G401.6 (cell line): ENCODE measurements at regions not wholly inside any gene's neighbourhood (a gene's known extent, or its start where the extent isn't known, plus 50 kb on each side); places are given as distances from the start of the nearest gene placed in this dataset.

Experiments used
- FAIRE-seq: peaks from 2 replicates; lab custom pipeline; 2012; peaks lifted over from hg19 to GRCh38; lab: Jason Lieb, UNC

GRCh38 chr6:91031581-91031980, 444.7 kb upstream of the MAP3K7 start:
- no peak for FAIRE-seq

GRCh38 chr6:91029211-91029610, 442.3 kb upstream of the MAP3K7 start:
- FAIRE-seq, result no peak

GRCh38 chr6:91023529-91023928, 436.7 kb upstream of the MAP3K7 start:
- FAIRE-seq, result no peak

DNA sequence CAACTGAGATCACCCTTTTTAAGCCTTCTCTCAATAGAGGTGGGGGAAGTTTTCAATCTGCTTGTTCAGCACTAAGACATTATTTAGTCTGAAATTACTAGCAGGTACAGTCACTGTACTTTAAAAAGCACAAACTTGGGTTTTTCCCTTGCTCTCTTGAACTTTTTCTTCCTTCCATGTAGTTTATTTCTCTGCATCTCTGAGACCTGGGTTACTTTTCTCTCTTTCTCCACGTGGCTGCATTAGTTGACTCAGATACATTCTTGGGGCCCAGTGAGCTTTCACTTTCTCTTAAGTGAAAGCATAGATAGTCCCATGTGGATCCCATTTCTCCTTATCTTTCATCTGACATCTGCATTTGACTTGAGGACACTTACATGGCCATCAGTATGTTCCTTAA, 433.9 kb upstream of the MAP3K7 start:
- FAIRE-seq, result no peak

- FAIRE-seq, result no peak
Observed at GRCh38 chr6:91018586-91018985, 431.7 kb upstream of the MAP3K7 start.

DNA sequence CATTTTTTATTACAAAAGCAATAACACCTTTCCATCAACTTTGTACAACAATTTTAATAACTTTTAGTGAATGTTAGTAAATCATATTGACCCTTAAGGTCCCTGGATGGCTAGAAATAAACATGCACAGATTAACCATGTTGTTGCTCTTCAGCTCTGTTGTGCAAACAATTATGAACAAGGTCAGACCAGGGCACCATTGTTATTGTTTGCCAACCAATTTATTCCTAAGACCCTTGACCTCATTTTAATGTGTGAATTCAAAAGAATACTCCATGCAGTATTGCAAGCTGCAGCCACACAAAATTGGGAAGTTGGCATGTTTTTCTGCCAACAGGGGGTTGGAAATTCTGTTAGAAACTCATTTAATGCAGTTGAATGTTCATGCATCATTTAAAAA, 426.6 kb upstream of the MAP3K7 start:
- FAIRE-seq, result no peak

- no peak for FAIRE-seq
Observed at GRCh38 chr6:90997076-90997475, 410.2 kb upstream of the MAP3K7 start.

DNA sequence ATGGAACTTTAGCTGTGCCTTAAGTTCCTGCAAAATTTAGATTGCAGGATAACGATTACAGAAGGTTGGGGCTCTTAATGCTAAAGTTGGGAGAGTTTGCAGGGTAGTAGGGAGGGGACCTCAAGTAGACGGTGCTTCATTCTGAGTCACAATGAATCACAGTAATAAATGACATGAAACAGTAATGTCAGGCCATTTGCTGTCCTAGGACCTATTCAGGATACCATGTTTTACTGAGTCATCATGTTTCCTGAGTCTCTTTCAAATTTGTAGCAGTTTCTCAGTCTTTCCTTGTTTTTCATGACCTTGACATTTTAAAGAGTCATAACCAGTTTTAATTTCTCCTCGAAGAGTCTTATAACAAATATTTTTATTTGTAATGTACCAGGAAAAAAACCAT, 406.9 kb upstream of the MAP3K7 start:
- no peak for FAIRE-seq

GRCh38 chr6:90989763-90990162, 402.9 kb upstream of the MAP3K7 start:
- FAIRE-seq, result no peak

- no peak for FAIRE-seq
Observed at GRCh38 chr6:90984066-90984465, 397.2 kb upstream of the MAP3K7 start.

DNA sequence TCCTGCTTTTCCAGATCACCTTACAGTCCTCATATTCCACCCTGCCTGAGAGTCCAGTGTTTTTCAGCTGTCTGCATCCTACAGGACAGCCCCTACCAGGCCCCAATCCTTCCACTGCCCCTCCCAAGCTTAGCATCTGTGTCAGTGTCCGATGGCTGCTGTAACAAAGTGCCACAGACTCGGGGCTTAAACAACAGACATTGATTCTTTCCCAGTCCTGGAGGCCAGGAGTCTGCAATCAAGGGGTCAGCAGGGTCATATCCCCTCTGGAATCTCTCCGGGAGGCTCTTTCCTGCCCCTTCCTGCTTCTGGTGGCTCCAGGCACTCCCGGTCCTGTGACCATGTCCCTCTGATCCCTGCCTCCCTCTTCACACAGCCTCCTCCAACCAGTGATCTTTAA, 396.6 kb upstream of the MAP3K7 start:
- no peak for FAIRE-seq

- no peak for FAIRE-seq
Observed at GRCh38 chr6:90982581-90982980, 395.7 kb upstream of the MAP3K7 start.

- no peak for FAIRE-seq
Observed at GRCh38 chr6:90982051-90982450, 395.2 kb upstream of the MAP3K7 start.

GRCh38 chr6:90978046-90978445, 391.2 kb upstream of the MAP3K7 start:
- no peak for FAIRE-seq

DNA sequence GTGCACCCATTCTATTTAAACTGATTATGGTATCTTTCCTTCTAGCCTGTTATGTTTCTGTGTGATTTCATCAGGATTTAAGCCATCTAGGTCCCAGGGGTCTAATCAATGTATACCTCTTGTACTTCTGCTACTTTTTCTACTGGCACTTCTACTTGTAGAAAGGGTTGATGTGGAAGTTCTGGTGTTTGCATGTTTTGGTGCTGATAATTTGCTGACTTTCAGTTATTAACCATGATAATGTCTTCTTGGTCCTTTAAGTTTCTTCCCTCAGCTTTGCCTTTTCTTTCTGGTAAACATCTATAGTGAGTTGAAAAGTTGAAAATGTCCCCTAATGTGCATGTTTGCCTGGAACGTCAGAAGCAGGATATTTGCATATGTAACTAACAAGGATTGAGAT, 390.6 kb upstream of the MAP3K7 start:
- FAIRE-seq, result no peak

DNA sequence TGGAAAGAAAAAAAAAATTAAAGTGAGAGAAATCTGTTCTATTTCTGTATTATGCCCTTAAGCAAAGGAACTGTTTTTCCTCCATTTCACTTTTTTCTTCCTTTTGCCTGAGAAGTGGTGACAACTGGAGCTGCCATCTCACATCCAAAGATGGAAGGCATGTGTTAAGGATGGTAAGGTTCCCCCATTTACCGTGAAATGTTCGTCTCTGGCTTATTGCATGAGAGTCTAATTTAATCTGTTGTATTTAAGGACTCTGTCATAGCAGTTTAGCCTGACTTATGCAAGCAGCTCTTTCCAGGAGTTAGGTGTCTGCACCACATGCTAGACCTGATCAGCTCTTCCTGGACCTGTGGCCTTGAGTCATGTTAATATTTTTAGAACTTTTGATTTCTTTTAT, 389.5 kb upstream of the MAP3K7 start:
- FAIRE-seq, result no peak

DNA sequence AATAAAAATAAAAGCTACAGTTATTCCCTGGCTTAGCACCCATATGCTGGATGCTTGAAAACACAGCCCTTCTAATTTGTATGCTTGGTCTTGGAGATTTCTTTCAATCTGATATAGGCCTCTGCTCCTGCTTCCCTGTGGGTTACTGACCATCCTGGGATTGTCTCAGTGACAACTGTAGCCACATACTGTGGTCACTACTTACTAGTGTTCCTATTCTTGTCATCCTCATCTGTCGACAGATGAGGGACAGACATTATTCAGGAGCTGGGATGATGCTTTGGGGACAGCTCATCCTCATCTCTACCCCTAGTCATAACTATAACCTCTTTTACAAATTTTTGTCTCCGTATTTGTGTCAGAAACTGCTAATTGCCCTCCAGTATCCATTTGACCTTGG, 388.9 kb upstream of the MAP3K7 start:
- FAIRE-seq, result no peak

DNA sequence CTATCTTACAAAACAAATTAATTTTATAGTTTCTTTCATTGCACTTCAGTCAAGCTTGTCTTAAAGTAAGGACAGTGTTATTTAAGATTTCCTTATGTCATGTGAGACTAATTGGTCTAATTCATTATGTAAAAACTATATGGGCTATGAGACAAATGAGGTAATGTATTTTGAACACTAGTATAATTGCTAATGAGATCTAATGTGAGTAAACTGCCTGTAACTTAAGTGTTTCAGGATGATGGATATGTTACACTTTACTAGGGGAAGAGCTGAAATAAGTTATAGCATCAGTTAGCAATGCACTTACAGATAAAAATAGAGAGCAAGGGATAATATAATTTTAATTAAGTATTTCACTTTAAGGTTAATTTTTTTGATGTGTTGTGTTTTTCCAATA, 386.3 kb upstream of the MAP3K7 start:
- no peak for FAIRE-seq

DNA sequence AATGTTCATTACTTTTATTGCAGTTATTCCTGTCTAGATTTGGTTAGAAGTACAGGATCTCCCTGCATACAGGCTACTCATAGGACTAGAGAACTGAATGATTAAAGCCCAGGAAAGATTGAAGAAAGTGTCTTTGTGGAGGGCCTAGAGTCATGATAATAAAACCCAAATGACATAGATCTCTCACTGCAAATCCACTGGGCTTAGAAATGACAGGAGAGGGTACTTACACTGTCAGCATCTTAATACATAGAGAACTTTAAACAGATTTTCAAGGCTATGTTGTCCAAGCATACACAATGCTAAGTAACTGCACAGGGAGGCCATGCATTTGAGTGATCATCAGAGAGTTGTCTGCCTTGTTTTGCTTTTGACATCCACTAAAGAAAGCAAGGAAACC, 383.8 kb upstream of the MAP3K7 start:
- FAIRE-seq, result no peak

GRCh38 chr6:90967471-90967870, 380.6 kb upstream of the MAP3K7 start:
- no peak for FAIRE-seq

DNA sequence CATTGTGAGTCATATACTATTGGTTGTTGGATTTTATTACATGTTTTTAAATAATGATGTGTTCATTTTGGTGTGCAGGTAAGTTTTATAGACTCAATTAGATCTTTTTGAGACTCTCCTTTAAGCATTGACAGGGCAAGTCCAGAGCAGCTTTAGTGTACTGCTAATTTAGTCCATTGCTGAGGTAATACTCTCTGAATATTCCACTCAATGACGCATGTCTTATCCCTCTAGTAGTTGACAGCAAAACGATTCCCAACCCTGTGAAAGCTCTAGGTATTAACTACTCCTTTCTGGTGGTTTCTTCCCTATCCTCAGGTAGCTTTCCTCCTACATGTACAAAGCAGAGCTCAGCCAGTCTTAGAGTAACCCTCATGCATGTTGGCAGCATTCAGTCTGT, 373.5 kb upstream of the MAP3K7 start:
- no peak for FAIRE-seq

GRCh38 chr6:90955246-90955645, 368.4 kb upstream of the MAP3K7 start:
- FAIRE-seq, result no peak

DNA sequence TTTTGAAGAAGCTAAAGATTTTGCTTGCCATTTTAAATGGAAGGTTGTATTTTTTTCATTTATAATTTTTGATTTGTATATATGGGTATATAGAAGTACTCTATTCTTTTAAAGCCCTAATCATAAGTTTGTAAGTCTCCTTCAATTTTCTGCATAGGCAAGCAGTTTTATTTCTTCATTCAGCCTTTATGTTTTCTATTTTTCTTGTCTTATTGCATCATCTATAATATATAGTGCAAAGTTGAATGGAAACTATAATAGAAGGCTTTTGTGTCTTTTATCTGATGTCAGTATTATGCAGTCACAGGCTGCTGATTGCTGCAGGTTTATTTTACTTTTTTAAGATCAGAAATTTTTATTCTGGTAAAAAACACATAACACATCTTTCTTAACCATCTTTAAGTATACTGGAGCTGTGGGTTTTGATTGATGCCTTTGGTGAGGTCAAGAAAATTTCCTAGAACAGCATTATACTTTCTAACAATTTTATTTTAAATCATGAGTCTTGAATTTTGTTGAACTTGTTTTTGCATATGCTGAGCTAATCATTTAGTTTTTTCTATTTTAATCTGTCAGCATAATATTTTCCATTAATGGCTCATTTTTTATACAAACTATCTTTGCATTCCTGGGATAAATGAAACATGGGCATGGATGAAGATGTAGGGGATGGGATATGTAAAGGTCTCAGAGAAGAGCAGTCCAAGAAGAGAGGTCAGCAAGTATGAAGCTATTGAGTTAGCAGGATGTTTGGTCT, 366.7 kb upstream of the MAP3K7 start:
- FAIRE-seq, result no peak

DNA sequence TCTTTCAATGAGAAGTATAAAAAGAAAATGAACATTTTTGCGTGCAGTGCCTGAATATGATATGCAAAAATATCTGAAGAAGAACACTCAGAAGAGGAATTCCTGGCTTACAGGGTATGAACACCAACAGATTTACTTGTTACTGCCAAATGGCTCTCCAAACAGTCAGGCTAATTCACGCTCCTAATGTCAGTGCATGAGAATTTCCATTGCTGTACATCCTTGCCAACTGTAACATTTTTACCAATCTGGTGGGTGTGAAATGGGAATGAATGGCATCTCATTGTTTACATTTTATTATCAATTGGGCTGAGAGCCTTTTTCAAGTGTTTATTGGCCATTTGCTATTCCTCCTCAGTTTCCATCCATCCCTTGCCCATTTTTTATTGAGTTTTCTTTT, 365.3 kb upstream of the MAP3K7 start:
- no peak for FAIRE-seq

DNA sequence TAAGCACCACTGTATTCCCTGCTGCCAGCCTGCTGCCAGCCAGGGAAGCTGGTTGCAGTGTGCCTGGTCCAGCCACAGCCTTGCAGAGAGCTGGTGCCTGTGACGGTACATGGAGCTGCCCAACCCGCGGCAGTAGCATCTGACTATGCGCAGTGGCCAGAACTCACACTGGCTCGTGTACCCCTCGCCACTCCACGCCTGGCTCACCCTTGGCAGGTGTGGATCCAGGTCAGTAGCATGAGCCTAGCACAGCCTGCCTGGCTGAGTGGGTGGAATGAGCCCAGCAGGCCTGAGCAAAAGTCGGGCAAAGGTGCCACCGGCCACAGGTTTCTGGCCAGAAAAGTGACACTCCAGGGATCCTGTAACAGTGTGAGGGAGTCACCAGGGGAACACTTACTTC, 361.7 kb upstream of the MAP3K7 start:
- no peak for FAIRE-seq
